ENCODE measurements at regions not wholly inside any gene's neighbourhood (a gene's known extent, or its start where the extent isn't known, plus 50 kb on each side); places are given as distances from the start of the nearest gene placed in this dataset.

- TF ChIP-seq RXRA (IDR thresholded peaks at IDR 0.05; ENCODE audit: borderline replicate concordance, low read depth) (no peak), CTCF (IDR thresholded peaks at IDR 0.05) (no peak), EZH2phosphoT487 (IDR thresholded peaks at IDR 0.05; ENCODE audit: borderline replicate concordance, low read depth) (no peak), POLR2AphosphoS5 (IDR thresholded peaks at IDR 0.05; ENCODE audit: low read depth, low read length) (no peak), TCF12 (IDR thresholded peaks at IDR 0.05) (no peak), GABPA (IDR thresholded peaks at IDR 0.05; ENCODE audit: low read depth) (no peak), NRF1 (IDR thresholded peaks at IDR 0.05; ENCODE audit: low read depth, low read length) (no peak), RCOR1 (IDR thresholded peaks at IDR 0.05; ENCODE audit: low read length) (no peak), CHD2 (IDR thresholded peaks at IDR 0.05; ENCODE audit: low read length, partially characterized antibody) (no peak), REST (IDR thresholded peaks at IDR 0.05; ENCODE audit: low read depth, low read length) (no peak), SMC3 (IDR thresholded peaks at IDR 0.05; ENCODE audit: low read depth, low read length) (no peak), JUND (IDR thresholded peaks at IDR 0.05) (no peak), MXI1 (IDR thresholded peaks at IDR 0.05; ENCODE audit: low read depth, low read length) (no peak), TAF1 (IDR thresholded peaks at IDR 0.05; ENCODE audit: borderline replicate concordance, low read depth, low read length) (no peak)
Observed at GRCh38 chr9:73494894-73495293, 343.2 kb downstream of the ANXA1 start.

Data from SK-N-SH (cell line).